ENCODE measurements at regions not wholly inside any gene's neighbourhood (a gene's known extent, or its start where the extent isn't known, plus 50 kb on each side); places are given as distances from the start of the nearest gene placed in this dataset.

GRCh38 chr20:52540509-52540908, 348.9 kb upstream of the ZFP64 start:
- no peak for DNase-seq

- no peak for DNase-seq
These were observed 348.3 kb upstream of the ZFP64 start for GRCh38 chr20:52539891-52540290.

GRCh38 chr20:52536841-52537400, 345.3 kb upstream of the ZFP64 start:
- DNase-seq: no peak

GRCh38 chr20:52536040-52536439, 344.5 kb upstream of the ZFP64 start:
- no peak for DNase-seq

- no peak for DNase-seq
These were observed 343.0 kb upstream of the ZFP64 start for GRCh38 chr20:52534616-52535015.

GRCh38 chr20:52533401-52533800, 341.8 kb upstream of the ZFP64 start:
- DNase-seq: no peak

- DNase-seq: no peak
These were observed 341.1 kb upstream of the ZFP64 start for GRCh38 chr20:52532674-52533073.

- no peak for DNase-seq
These were observed 339.0 kb upstream of the ZFP64 start for GRCh38 chr20:52530571-52530970.

GRCh38 chr20:52529826-52530225, 338.2 kb upstream of the ZFP64 start:
- no peak for DNase-seq

GRCh38 chr20:52524861-52525260, 333.3 kb upstream of the ZFP64 start:
- no peak for DNase-seq

GRCh38 chr20:52518735-52519134, 327.2 kb upstream of the ZFP64 start:
- no peak for DNase-seq

GRCh38 chr20:52515877-52516276, 324.3 kb upstream of the ZFP64 start:
- no peak for DNase-seq

- no peak for DNase-seq
These were observed 308.6 kb upstream of the ZFP64 start for GRCh38 chr20:52500157-52500556.

- no peak for DNase-seq
These were observed 306.2 kb upstream of the ZFP64 start for GRCh38 chr20:52497731-52498130.

- DNase-seq: no peak
These were observed 304.6 kb upstream of the ZFP64 start for GRCh38 chr20:52496191-52496590.

GRCh38 chr20:52494244-52494643, 302.7 kb upstream of the ZFP64 start:
- peak; percentile 59 for DNase-seq

- no peak for DNase-seq
These were observed 301.7 kb upstream of the ZFP64 start for GRCh38 chr20:52493171-52493721.

- no peak for DNase-seq
These were observed 299.3 kb upstream of the ZFP64 start for GRCh38 chr20:52490711-52491430.

- no peak for DNase-seq
These were observed 292.9 kb upstream of the ZFP64 start for GRCh38 chr20:52484438-52484837.

- no peak for DNase-seq
These were observed 291.8 kb upstream of the ZFP64 start for GRCh38 chr20:52483382-52483781.

GRCh38 chr20:52482044-52482443, 290.5 kb upstream of the ZFP64 start:
- DNase-seq: no peak

GRCh38 chr20:52481443-52481842, 289.9 kb upstream of the ZFP64 start:
- no peak for DNase-seq

GRCh38 chr20:52476074-52476750, 284.6 kb upstream of the ZFP64 start:
- DNase-seq: no peak

- no peak for DNase-seq
These were observed 281.6 kb upstream of the ZFP64 start for GRCh38 chr20:52473186-52473585.
